SK-N-MC (cell line): ENCODE measurements at regions not wholly inside any gene's neighbourhood (a gene's known extent, or its start where the extent isn't known, plus 50 kb on each side); places are given as distances from the start of the nearest gene placed in this dataset.
A peak's percentile ranks its signal among the peaks of the same experiment; 100 is the strongest.

Source experiments
- DNase-seq: peaks from one replicate; pipeline ENCODE4 v3.0.0-alpha.2; 2011; ENCODE audit warnings: low read depth, low spot score
- H3K27ac ChIP-seq: fragments of 200-600 bp; sonication (generic); 2 replicates; pipeline ENCODE4 v1.5.1; 2016; ENCODE audit warnings: mixed run types
- H3K36me3 ChIP-seq: fragments of 200-600 bp; sonication (generic); 2 replicates; pipeline ENCODE4 v1.6.1; 2017; ENCODE audit warnings: antibody characterized with exemption, low read length, mixed read lengths; ENCODE audit not compliant: insufficient read depth
- H3K4me3 ChIP-seq: fragments of 200-600 bp; sonication (generic); 2 replicates; pipeline ENCODE4 v1.5.1; 2016
- H3K9ac ChIP-seq: fragments of 200-600 bp; sonication (generic); 2 replicates; pipeline ENCODE4 v1.8.0; 2017; ENCODE audit warnings: mixed run types, mixed read lengths; ENCODE audit not compliant: insufficient read length
- H3K9me3 ChIP-seq: fragments of 200-600 bp; sonication (generic); 2 replicates; pipeline ENCODE4 v1.6.1; 2017; ENCODE audit warnings: low read depth, mild to moderate bottlenecking, antibody characterized with exemption, low read length, moderate library complexity, mixed read lengths
- EZH2 ChIP-seq: fragments of 200-600 bp; sonication (generic); IDR thresholded peaks from one replicate; pipeline ENCODE4 v1.6.1; 2017; ENCODE audit warnings: antibody characterized with exemption
- FOXP2 ChIP-seq: optimal IDR thresholded peaks from 2 replicates; pipeline ENCODE3; 2011; ENCODE audit warnings: mild to moderate bottlenecking, moderate library complexity; ENCODE audit not compliant: insufficient read depth; ENCODE audit errors: extremely low read length, control extremely low read depth
- POLR2AphosphoS5 ChIP-seq: IDR thresholded peaks from 2 replicates; pipeline ENCODE4 v1.6.1; 2012; ENCODE audit warnings: mild to moderate bottlenecking, low read depth, low read length, borderline replicate concordance

DNA sequence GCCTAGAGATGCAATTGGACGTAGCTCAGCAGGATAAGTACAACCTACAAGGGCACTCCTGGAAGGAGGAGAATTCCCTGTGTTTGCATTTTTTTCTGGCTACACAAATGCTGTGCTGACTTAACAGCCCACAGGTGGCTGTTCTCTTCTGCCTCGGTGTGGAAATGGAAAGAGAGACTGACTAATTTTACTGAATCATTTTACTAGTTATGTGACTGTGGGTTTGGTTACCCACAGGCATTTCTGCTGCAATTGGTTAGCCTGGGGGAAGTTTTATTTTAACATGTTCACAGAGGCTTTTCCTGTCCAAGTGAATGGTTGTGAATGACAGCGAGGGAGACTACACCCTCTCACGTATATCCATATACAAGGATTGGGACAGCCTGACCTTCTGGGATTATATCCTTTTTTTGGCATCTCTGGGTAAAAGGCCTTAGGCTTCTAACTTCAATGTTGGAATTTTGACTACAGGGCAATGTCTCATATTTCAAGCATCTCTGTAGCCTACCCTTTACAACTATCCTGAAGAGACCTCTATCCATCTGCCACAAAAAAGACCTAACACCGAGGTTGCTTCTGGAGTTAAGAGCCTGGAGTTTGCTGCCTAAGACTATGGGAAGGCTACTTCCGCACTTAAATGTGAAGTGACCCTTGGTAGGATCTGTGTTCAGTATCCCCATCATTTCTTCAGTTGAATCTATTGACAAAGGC is 67.2 kb upstream of the TP63 start:
- Histone ChIP-seq H3K4me3 (peak overlapping the region; percentile 63), H3K27ac (peak overlapping the region; percentile 68), H3K9me3 (no peaks in the 10 kb centered on the region), H3K9ac (peak overlapping the region; percentile 38), H3K36me3 (no peaks in the 10 kb centered on the region)
- DNase-seq: peak; percentile 80
- no peak for TF ChIP-seq FOXP2
- TF ChIP-seq POLR2AphosphoS5: no peak; the same call in 1 of the 2 replicates
- TF ChIP-seq EZH2: no peak

DNA sequence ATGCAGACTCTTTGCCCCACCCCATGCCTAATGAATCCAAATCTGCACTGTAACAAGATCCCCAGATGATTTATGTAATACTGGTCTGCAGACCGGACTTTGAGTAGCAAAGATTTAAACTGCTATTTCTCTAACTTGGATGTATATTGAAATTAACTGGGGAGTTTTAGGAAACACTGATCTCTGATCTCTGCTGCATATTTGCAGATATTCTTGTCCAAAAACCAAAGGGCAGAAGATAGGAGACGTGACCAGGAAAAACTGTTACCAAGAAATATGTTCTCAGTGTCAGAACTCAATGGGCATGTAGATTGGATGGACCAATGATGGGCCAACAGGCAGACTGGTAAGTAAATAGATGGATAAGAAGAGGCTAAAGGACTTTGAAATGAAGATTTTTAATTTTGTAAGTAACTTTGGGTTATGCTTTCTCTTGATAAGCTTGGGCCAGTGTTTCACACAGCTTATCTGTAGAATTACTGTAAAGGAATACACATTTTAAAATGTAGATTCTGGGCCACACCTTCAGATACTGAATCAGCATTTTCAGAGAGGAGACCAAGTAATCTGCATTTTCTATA is 64.5 kb upstream of the TP63 start:
- no peak for DNase-seq
- H3K27ac ChIP-seq: no peak overlapping the region
- H3K9ac ChIP-seq: no peak overlapping the region
- no peak overlapping the region for H3K4me3 ChIP-seq
- H3K36me3 ChIP-seq: no peaks in the 10 kb centered on the region
- TF ChIP-seq EZH2: no peak
- TF ChIP-seq FOXP2: no peak
- TF ChIP-seq POLR2AphosphoS5: no peak
- no peaks in the 10 kb centered on the region for H3K9me3 ChIP-seq

DNA sequence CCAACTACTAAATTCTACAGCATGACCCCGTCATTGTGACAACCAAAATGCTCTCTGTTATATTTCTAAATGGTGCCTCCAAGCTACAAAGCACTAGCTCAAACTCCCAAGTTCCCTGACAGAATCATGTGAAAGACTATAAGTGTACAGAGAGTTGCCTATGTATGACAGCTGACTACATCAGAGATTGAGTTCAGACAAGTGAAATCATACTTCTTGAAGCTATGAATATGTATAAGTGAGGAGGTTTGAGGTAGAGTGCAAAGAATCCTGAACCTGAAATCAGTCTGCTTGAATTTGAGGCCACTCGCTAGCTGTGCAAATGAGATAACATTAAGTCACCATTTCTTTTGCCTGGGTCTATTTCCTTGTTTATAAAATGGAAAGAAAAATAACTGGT is 63.9 kb upstream of the TP63 start:
- Histone ChIP-seq H3K9me3 (no peaks in the 10 kb centered on the region), H3K27ac (no peak overlapping the region), H3K4me3 (no peak overlapping the region), H3K9ac (no peak overlapping the region), H3K36me3 (no peaks in the 10 kb centered on the region)
- DNase-seq: no peak
- TF ChIP-seq EZH2 (no peak), POLR2AphosphoS5 (no peak), FOXP2 (no peak)

DNA sequence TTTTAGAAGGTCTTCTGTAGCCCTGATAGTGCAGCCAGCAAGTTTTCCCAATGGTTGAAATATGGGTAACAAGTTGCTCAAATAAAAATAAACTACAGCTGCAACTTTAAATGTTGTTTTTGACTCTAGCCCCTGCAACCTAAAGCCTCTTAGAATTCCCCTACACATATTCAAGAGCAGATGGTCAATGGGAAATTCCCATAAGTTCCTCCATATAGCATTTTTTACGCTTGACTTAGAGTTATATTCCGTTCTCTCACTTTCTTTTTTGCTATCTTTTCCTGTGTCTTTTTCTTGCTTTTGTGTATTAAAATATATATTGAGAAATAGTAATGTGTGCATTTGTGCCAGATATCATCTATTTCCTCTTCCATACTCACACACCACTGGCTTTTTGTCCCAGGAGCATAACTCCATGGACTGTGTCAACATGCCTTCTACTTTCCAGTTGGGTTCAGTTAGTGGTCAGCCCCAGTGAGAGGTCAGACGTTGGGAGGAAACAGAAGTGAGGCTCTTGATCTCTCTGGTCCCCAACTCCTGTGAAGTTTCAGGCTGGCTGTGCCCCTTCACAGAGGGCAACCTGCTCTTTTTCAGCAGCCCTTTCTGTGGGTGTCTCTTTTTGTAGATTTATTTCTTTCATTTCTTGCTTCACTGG is 63.3 kb upstream of the TP63 start:
- no peak for DNase-seq
- Histone ChIP-seq H3K4me3 (no peak overlapping the region), H3K27ac (no peak overlapping the region), H3K9ac (no peak overlapping the region), H3K9me3 (no peaks in the 10 kb centered on the region), H3K36me3 (no peaks in the 10 kb centered on the region)
- TF ChIP-seq FOXP2 (no peak), EZH2 (no peak), POLR2AphosphoS5 (no peak)

DNA sequence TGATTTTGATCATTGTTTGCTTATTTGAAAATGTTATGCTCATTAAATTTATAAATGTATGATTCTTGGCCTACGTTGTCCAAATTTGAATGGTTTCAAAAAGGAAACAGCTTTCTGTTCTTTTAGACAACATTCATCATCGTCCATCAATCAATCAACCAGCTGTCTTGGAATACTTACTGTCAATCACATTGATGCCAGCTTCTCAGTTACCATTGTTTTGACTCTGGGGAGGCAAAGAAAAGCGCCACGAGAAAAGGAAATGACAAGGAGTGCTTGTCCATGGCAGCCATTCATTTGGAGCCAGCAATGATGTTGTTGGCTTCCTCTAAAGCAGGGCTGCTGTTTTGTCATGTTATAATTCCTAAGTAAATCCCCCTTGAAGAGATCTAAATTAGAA is 62.2 kb upstream of the TP63 start:
- no peak for DNase-seq
- TF ChIP-seq POLR2AphosphoS5: no peak
- TF ChIP-seq FOXP2: no peak
- no peak for TF ChIP-seq EZH2
- H3K36me3 ChIP-seq: no peaks in the 10 kb centered on the region
- no peak overlapping the region for H3K27ac ChIP-seq
- no peak overlapping the region for H3K9ac ChIP-seq
- H3K9me3 ChIP-seq: no peaks in the 10 kb centered on the region
- H3K4me3 ChIP-seq: no peak overlapping the region

DNA sequence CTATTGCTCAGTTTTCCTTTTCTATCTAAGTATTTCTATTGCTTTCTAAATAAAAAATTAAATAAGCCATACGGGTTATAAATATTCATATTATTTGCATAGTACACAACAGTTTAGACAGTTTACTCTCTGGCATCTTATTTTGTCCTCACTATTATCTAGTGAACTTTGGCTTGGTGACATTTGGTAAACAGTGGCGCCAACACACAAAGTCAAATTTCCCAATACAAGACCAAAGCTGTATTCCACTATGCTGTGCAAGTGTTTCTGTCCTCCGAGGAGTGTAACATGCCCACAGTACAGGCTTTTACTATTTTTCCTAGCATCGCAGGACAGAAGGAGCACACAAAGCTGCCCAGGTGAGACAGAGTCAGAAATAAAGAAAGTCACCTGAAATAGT is 61.7 kb upstream of the TP63 start:
- H3K27ac ChIP-seq: no peak overlapping the region
- TF ChIP-seq EZH2: no peak
- TF ChIP-seq FOXP2: no peak
- TF ChIP-seq POLR2AphosphoS5: no peak
- H3K36me3 ChIP-seq: no peaks in the 10 kb centered on the region
- no peak overlapping the region for H3K9ac ChIP-seq
- H3K4me3 ChIP-seq: no peak overlapping the region
- H3K9me3 ChIP-seq: no peaks in the 10 kb centered on the region
- no peak for DNase-seq

DNA sequence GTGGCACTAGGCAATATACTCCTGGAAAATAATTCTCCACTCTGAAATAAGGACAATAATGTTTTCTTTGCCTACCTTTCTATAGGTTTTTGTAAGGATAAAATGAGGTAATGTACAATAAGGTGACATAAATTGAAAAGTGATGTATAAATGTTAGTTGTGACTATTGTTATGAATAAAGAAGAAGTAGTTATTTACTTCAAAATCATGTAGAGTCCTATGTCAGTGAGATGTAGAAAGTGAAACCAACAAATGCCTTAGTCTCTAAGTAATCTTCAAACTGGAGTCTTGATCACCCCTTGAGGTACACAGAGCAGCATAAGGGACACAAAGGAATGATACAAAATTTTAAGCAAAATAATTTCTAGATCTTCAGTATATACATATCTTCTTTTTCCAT is 60.3 kb upstream of the TP63 start:
- Histone ChIP-seq H3K36me3 (no peaks in the 10 kb centered on the region; the same call in 1 of the 2 replicates), H3K9ac (no peak overlapping the region), H3K9me3 (no peaks in the 10 kb centered on the region), H3K27ac (no peak overlapping the region), H3K4me3 (no peak overlapping the region)
- no peak for DNase-seq
- TF ChIP-seq EZH2: no peak
- TF ChIP-seq FOXP2: no peak
- no peak for TF ChIP-seq POLR2AphosphoS5

DNA sequence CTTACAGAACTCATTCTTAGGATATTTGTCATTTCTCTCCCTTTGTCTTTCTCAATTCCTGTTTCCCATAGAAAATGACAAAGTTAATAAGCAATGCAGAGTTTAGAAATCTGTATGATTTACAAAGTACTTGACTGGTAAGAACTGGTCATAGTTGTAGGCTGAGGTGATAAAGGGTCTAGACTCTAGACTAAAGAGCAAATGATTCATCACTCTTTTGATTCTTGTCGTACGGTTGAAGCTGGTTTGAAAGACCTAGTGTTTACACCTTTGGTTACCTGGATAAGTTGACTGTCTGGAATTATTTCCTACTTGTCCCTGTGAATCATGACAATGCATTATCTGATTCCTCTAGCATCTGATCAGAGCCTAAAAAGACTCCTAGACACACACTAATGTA is 58.9 kb upstream of the TP63 start:
- Histone ChIP-seq H3K9ac (no peak overlapping the region), H3K9me3 (peaks cover 6% of the 10 kb centered on the region; the same call in 1 of the 2 replicates), H3K4me3 (no peak overlapping the region), H3K36me3 (peaks cover 7% of the 10 kb centered on the region; the same call in 1 of the 2 replicates), H3K27ac (no peak overlapping the region)
- TF ChIP-seq EZH2 (no peak), FOXP2 (no peak), POLR2AphosphoS5 (no peak)
- no peak for DNase-seq

DNA sequence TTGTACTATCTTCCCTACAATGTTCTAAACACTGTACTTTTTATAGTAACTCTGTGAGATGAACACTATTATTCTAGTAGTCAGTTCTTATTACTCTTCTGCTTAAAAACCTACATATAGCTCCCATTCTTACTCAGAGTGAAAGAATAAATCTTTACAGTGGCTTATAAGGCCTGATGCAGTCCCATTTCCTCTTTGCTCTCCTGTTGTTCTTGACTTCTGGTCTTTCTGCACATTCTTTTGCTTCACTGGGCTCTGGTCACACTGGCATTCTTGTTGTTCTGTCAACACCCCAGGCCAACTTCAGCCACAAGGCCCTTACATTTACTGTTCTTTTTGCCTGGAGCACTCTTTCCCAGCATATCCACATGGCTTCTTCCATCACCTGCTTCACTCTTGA is 58.2 kb upstream of the TP63 start:
- TF ChIP-seq EZH2: no peak
- TF ChIP-seq FOXP2: no peak
- TF ChIP-seq POLR2AphosphoS5: no peak
- 0 out of 2 replicates have a peak overlapping the region, but pooled peaks have one; percentile 2 for H3K27ac ChIP-seq
- no peak overlapping the region for H3K9ac ChIP-seq
- peaks cover 7% of the 10 kb centered on the region; the same call in 1 of the 2 replicates for H3K36me3 ChIP-seq
- no peak overlapping the region for H3K4me3 ChIP-seq
- peaks cover 6% of the 10 kb centered on the region; the same call in 1 of the 2 replicates for H3K9me3 ChIP-seq
- no peak for DNase-seq
